ENCODE measurements at regions not wholly inside any gene's neighbourhood (a gene's known extent, or its start where the extent isn't known, plus 50 kb on each side); places are given as distances from the start of the nearest gene placed in this dataset.

DNA sequence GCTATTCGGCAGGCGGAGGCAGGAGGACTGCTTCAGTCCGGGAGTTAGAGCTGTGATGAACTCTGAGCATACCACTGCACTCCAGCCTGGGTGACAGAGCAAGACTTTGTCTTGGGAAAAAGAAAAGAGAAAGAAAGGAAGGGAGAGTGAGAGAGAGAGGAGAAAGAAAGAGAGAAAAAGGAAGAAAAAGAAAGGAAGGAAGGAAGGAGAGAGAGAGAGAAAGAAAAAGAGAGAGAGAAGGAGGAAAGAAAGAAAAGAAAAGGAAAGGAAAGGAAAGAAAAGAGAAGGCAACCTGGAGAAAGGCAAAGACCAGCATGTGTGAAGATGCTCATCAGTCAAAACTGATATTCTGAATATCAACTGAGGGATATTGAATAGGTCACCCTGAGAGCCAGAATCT lies 143.1 kb upstream of the SASH1 start:
- Histone ChIP-seq H3K4me1 (ENCODE audit: control insufficient read depth, insufficient read depth, low read length) (no peaks in the 10 kb centered on the region), H3K9ac (ENCODE audit: low read length in 2 of 2) (no peak overlapping the region), H3K27me3 (ENCODE audit: control insufficient read depth in 1 of 2, insufficient read depth in 2 of 2, low read length in 2 of 2) (no peaks in the 10 kb centered on the region), H3K27ac (ENCODE audit: low read length) (no peak overlapping the region), H3K9me3 (ENCODE audit: control insufficient read depth in 2 of 2, low read length in 2 of 2) (no peaks in the 10 kb centered on the region), H3K36me3 (ENCODE audit: control insufficient read depth in 2 of 2, insufficient read depth in 2 of 2, low read length in 2 of 2) (no peaks in the 10 kb centered on the region), H3K4me3 (ENCODE audit: low read length in 2 of 2) (no peak overlapping the region)

DNA sequence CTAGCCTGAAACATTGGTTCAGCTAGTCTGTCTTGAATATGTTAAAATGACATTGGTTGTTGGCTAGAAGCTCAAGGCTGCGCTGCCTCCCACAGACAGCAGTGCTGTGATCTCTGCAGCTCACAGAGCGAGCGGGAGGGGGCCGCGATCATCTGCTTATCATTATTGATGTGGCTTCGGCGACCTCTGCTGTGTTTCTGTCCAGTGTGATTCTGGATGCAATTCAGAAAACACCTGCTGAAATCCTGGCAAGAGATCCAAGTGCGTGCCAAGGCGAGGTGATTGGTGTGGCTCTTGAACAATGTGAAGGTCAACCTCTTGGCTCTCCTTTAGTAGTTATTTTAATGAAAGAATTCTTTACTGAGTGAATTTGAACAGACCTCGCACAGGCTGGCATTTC lies 142.3 kb upstream of the SASH1 start:
- Histone ChIP-seq H3K9me3 (ENCODE audit: control insufficient read depth in 2 of 2, low read length in 2 of 2) (no peaks in the 10 kb centered on the region), H3K4me3 (ENCODE audit: low read length in 2 of 2) (peak overlapping the region in 1 of 2 donors; percentile 29), H3K27ac (ENCODE audit: low read length) (no peak overlapping the region), H3K4me1 (ENCODE audit: control insufficient read depth, insufficient read depth, low read length) (no peaks in the 10 kb centered on the region), H3K36me3 (ENCODE audit: control insufficient read depth in 2 of 2, insufficient read depth in 2 of 2, low read length in 2 of 2) (no peaks in the 10 kb centered on the region), H3K9ac (ENCODE audit: low read length in 2 of 2) (no peak overlapping the region), H3K27me3 (ENCODE audit: control insufficient read depth in 1 of 2, insufficient read depth in 2 of 2, low read length in 2 of 2) (no peaks in the 10 kb centered on the region)

DNA sequence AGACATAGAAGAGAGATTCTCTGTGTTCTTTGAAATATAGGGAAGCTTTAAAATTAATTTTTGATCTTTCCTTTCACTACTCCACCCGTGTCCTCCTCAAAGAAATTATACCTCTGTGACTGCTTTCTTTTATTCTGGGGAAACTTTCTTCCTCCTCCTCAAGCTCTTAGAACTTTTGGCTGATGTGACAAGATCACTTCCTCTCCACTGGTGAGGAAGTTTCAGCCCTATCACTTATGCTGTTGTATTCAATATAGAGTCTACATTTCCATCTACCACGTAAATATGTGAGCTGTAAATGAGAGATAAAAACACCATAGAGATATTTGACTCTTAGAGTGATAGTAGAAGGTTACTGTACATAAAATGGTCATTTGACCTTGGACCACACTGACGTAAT lies 141.9 kb upstream of the SASH1 start:
- no peak overlapping the region for H3K27ac ChIP-seq (ENCODE audit: low read length)
- H3K9me3 ChIP-seq (ENCODE audit: control insufficient read depth in 2 of 2, low read length in 2 of 2) = no peaks in the 10 kb centered on the region
- H3K9ac ChIP-seq (ENCODE audit: low read length in 2 of 2) = no peak overlapping the region

DNA sequence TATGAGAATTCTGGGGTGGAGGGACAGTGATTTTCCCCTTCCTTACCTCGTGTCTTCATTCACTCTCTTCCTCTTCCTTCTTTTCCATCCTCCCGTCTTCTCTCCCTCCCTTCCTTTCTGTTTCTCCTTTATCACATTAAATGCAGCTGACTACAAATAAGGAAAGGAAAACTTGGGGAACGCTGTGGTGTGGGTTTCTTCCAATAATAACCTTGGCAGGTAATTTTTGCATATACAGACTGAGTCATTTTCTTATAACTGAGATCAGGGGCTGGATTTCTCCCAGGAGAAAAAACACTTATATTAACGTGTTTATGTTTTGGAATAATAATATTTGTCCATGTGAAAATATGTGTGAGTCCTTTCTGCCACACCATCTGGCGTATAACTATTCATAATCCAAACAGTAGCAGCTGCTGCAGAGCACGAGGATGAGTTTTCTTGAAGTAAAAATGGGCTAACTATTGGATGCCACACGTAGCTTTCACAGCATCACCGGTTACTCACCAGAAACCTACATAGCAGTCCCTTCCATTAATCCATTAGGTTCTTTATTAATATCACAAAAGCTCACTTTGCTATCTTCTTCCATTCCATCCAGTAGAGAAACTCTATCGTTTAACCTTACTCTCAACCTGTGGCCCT lies 139.2 kb upstream of the SASH1 start:
- Histone ChIP-seq H3K4me3 (ENCODE audit: low read length in 2 of 2) (no peak overlapping the region), H3K27ac (ENCODE audit: low read length) (no peak overlapping the region), H3K4me1 (ENCODE audit: control insufficient read depth, insufficient read depth, low read length) (no peaks in the 10 kb centered on the region), H3K27me3 (ENCODE audit: control insufficient read depth in 1 of 2, insufficient read depth in 2 of 2, low read length in 2 of 2) (no peaks in the 10 kb centered on the region), H3K9me3 (ENCODE audit: control insufficient read depth in 2 of 2, low read length in 2 of 2) (no peaks in the 10 kb centered on the region), H3K9ac (ENCODE audit: low read length in 2 of 2) (no peak overlapping the region), H3K36me3 (ENCODE audit: control insufficient read depth in 2 of 2, insufficient read depth in 2 of 2, low read length in 2 of 2) (no peaks in the 10 kb centered on the region)

More for the DNA sequence above, 141.9 kb upstream of the SASH1 start:
- H3K4me1 ChIP-seq (ENCODE audit: control insufficient read depth, insufficient read depth, low read length) = no peaks in the 10 kb centered on the region
- no peaks in the 10 kb centered on the region for H3K27me3 ChIP-seq (ENCODE audit: control insufficient read depth in 1 of 2, insufficient read depth in 2 of 2, low read length in 2 of 2)
- no peak overlapping the region for H3K4me3 ChIP-seq (ENCODE audit: low read length in 2 of 2)
- H3K36me3 ChIP-seq (ENCODE audit: control insufficient read depth in 2 of 2, insufficient read depth in 2 of 2, low read length in 2 of 2) = no peaks in the 10 kb centered on the region

DNA sequence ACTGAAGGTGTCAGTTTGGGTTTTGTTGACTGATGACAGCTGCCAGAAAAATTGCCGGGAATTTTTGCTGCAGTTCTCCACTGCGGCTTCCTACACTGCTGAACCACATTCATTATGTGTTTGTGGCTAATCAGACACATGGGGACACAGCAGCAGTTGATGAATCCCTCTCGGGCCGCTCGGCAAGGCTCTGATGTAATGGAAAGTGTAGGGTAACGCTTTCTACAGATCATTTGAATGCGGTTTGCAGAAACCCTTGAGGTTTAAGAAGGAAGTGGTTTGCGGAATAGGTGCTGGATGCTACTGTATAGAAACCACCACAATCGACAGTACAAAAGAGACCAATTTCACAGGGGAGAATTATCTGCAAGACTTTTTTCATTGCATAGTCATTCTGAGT lies 138.7 kb upstream of the SASH1 start:
- no peaks in the 10 kb centered on the region for H3K36me3 ChIP-seq (ENCODE audit: control insufficient read depth in 2 of 2, insufficient read depth in 2 of 2, low read length in 2 of 2)
- no peak overlapping the region for H3K9ac ChIP-seq (ENCODE audit: low read length in 2 of 2)
- H3K9me3 ChIP-seq (ENCODE audit: control insufficient read depth in 2 of 2, low read length in 2 of 2) = no peaks in the 10 kb centered on the region
- no peak overlapping the region for H3K4me3 ChIP-seq (ENCODE audit: low read length in 2 of 2)
- H3K27me3 ChIP-seq (ENCODE audit: control insufficient read depth in 1 of 2, insufficient read depth in 2 of 2, low read length in 2 of 2) = no peaks in the 10 kb centered on the region
- H3K4me1 ChIP-seq (ENCODE audit: control insufficient read depth, insufficient read depth, low read length) = no peaks in the 10 kb centered on the region
- H3K27ac ChIP-seq (ENCODE audit: low read length) = no peak overlapping the region

DNA sequence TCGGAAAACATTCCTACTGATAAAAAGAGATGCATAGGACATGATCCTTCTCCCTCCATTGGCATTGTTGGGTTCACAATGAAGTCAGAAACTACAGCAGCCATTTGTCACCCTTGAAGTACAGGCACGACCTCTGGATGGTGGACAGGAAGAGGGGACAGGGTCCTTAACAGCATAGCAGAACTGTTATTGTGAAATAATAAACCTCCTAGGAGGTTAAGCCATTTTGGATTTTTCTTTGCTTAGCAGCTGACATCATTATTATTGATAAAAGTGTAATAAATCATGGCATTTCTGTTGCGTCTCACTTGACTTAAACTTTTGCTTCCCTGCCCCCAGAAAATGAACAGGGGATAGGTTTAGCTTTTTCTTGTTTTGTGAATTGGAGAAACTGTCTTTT lies 134.3 kb upstream of the SASH1 start:
- Histone ChIP-seq H3K27me3 (ENCODE audit: control insufficient read depth in 1 of 2, insufficient read depth in 2 of 2, low read length in 2 of 2) (no peaks in the 10 kb centered on the region), H3K4me1 (ENCODE audit: control insufficient read depth, insufficient read depth, low read length) (no peaks in the 10 kb centered on the region), H3K27ac (ENCODE audit: low read length) (no peak overlapping the region), H3K36me3 (ENCODE audit: control insufficient read depth in 2 of 2, insufficient read depth in 2 of 2, low read length in 2 of 2) (no peaks in the 10 kb centered on the region), H3K9me3 (ENCODE audit: control insufficient read depth in 2 of 2, low read length in 2 of 2) (no peaks in the 10 kb centered on the region), H3K9ac (ENCODE audit: low read length in 2 of 2) (no peak overlapping the region), H3K4me3 (ENCODE audit: low read length in 2 of 2) (no peak overlapping the region)

DNA sequence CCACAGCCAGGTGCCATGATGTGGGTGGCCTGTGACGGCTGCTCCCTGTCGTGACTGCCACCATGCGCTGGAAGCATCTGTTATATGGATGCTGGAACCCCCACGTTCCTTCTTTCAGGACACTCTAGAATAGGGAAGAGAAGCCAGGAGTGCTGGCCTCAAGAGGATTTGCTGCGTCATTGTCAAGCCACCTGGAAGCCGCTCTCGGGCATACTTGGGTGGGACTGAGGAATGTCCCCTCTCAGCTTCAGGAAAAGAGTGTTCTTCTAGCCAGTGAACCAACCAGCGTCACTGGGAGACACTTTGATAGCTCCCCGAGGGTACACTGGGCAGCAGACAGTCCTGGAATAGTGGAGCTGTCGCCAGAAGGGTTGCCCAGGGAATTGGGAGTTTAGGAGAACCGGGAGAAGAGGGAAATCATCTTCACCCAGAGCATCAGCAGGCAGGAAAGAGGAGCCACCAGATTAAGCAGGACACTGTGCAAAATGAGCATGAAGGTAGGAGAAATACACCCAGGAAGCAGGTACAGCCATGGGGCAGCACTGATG lies 130.8 kb upstream of the SASH1 start:
- Histone ChIP-seq H3K27me3 (ENCODE audit: control insufficient read depth in 1 of 2, insufficient read depth in 2 of 2, low read length in 2 of 2) (no peaks in the 10 kb centered on the region), H3K27ac (ENCODE audit: low read length) (no peak overlapping the region), H3K9ac (ENCODE audit: low read length in 2 of 2) (no peak overlapping the region), H3K4me1 (ENCODE audit: control insufficient read depth, insufficient read depth, low read length) (no peaks in the 10 kb centered on the region), H3K4me3 (ENCODE audit: low read length in 2 of 2) (no peak overlapping the region), H3K9me3 (ENCODE audit: control insufficient read depth in 2 of 2, low read length in 2 of 2) (no peaks in the 10 kb centered on the region), H3K36me3 (ENCODE audit: control insufficient read depth in 2 of 2, insufficient read depth in 2 of 2, low read length in 2 of 2) (no peaks in the 10 kb centered on the region)

DNA sequence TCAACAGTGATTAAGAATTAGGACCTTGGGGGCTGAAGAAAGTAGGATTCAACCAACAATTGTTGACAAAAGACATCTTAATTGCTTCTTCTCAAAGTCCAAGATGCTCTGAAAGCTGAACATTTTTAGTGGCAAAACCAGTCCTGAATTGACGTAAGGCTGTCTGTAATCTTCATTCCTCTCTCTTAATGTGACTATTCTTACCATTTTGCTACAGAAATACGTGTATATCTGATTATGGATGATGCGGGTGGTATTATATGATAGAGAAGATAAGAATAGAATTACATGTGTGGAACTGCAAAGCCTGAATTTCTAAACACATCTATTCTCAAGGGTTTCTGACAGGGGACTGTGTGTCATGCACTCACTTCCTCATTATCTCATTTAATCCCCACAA lies 130.3 kb upstream of the SASH1 start:
- Histone ChIP-seq H3K9ac (ENCODE audit: low read length in 2 of 2) (no peak overlapping the region), H3K27me3 (ENCODE audit: control insufficient read depth in 1 of 2, insufficient read depth in 2 of 2, low read length in 2 of 2) (no peaks in the 10 kb centered on the region), H3K4me1 (ENCODE audit: control insufficient read depth, insufficient read depth, low read length) (no peaks in the 10 kb centered on the region), H3K27ac (ENCODE audit: low read length) (no peak overlapping the region), H3K9me3 (ENCODE audit: control insufficient read depth in 2 of 2, low read length in 2 of 2) (no peaks in the 10 kb centered on the region), H3K36me3 (ENCODE audit: control insufficient read depth in 2 of 2, insufficient read depth in 2 of 2, low read length in 2 of 2) (no peaks in the 10 kb centered on the region), H3K4me3 (ENCODE audit: low read length in 2 of 2) (no peak overlapping the region)

DNA sequence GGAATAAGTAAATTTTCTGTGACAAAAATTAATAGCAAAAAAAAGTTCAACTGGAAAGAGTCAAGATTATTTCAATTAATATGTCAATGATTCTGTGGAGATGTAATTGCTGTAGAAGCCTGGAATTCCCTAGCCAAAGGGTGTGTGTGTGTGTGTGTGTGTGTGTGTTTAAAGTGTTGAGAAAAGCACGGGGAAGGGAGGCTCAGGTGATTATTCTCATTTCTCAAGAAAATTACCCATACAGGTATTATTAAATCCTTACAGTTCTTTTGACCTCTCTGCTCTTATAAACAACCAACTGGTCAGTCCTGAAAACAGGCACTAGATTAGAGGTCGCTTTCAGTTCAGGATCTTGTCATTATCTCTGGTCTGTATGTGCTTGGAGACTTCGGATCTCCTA lies 129.3 kb upstream of the SASH1 start:
- H3K9ac ChIP-seq (ENCODE audit: low read length in 2 of 2) = no peak overlapping the region
- H3K27ac ChIP-seq (ENCODE audit: low read length) = no peak overlapping the region
- no peaks in the 10 kb centered on the region for H3K9me3 ChIP-seq (ENCODE audit: control insufficient read depth in 2 of 2, low read length in 2 of 2)
- H3K27me3 ChIP-seq (ENCODE audit: control insufficient read depth in 1 of 2, insufficient read depth in 2 of 2, low read length in 2 of 2) = no peaks in the 10 kb centered on the region
- no peaks in the 10 kb centered on the region for H3K36me3 ChIP-seq (ENCODE audit: control insufficient read depth in 2 of 2, insufficient read depth in 2 of 2, low read length in 2 of 2)
- H3K4me3 ChIP-seq (ENCODE audit: low read length in 2 of 2) = no peak overlapping the region
- H3K4me1 ChIP-seq (ENCODE audit: control insufficient read depth, insufficient read depth, low read length) = no peaks in the 10 kb centered on the region

DNA sequence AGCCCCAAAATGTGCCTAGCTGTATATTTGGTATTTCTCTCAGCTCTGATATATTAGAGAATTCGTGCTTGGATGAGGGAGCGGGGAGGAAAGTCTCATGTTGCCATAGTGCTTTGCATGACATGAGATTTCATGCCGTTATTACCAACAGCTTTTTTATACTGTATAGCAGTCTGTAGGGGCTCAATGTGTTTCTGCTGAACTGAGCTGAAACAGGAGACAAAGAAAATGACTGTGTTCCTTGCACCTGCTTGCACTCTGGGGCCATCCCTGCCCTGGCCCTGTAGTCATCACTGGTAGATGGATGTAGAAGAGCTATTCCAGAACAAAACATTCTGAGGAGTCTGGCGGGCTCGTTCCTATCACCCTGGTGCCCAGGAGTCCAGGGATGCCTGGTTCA lies 128.0 kb upstream of the SASH1 start:
- Histone ChIP-seq H3K4me3 (ENCODE audit: low read length in 2 of 2) (no peak overlapping the region), H3K4me1 (ENCODE audit: control insufficient read depth, insufficient read depth, low read length) (no peaks in the 10 kb centered on the region), H3K27ac (ENCODE audit: low read length) (no peak overlapping the region), H3K27me3 (ENCODE audit: control insufficient read depth in 1 of 2, insufficient read depth in 2 of 2, low read length in 2 of 2) (no peaks in the 10 kb centered on the region), H3K9me3 (ENCODE audit: control insufficient read depth in 2 of 2, low read length in 2 of 2) (no peaks in the 10 kb centered on the region), H3K9ac (ENCODE audit: low read length in 2 of 2) (no peak overlapping the region), H3K36me3 (ENCODE audit: control insufficient read depth in 2 of 2, insufficient read depth in 2 of 2, low read length in 2 of 2) (no peaks in the 10 kb centered on the region)

DNA sequence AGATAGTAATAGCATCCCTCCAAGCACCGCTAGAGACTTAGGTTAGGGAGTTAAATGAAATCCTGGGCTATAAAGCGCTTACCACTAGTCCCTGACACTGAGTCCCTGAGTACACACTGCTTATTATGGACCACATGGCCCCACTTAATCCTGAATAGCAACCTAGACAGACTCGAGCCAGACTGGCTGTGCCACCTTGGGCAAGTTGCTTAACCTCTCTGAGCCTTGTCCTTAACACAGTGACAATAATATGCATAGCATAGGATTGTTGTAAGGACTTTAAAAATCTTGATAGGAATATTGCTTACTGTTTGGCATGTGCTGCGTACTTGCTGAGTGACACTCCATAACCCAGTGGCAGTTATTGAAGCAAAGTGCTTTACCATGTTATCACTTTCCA lies 125.6 kb upstream of the SASH1 start:
- H3K27ac ChIP-seq (ENCODE audit: low read length) = no peak overlapping the region
- no peaks in the 10 kb centered on the region for H3K9me3 ChIP-seq (ENCODE audit: control insufficient read depth in 2 of 2, low read length in 2 of 2)
- H3K4me1 ChIP-seq (ENCODE audit: control insufficient read depth, insufficient read depth, low read length) = no peaks in the 10 kb centered on the region
- no peaks in the 10 kb centered on the region for H3K36me3 ChIP-seq (ENCODE audit: control insufficient read depth in 2 of 2, insufficient read depth in 2 of 2, low read length in 2 of 2)
- H3K27me3 ChIP-seq (ENCODE audit: control insufficient read depth in 1 of 2, insufficient read depth in 2 of 2, low read length in 2 of 2) = no peaks in the 10 kb centered on the region
- no peak overlapping the region for H3K4me3 ChIP-seq (ENCODE audit: low read length in 2 of 2)
- H3K9ac ChIP-seq (ENCODE audit: low read length in 2 of 2) = no peak overlapping the region

All from stomach smooth muscle (tissue), 2 donors.